ENCODE measurements at regions not wholly inside any gene's neighbourhood (a gene's known extent, or its start where the extent isn't known, plus 50 kb on each side); places are given as distances from the start of the nearest gene placed in this dataset.

DNA sequence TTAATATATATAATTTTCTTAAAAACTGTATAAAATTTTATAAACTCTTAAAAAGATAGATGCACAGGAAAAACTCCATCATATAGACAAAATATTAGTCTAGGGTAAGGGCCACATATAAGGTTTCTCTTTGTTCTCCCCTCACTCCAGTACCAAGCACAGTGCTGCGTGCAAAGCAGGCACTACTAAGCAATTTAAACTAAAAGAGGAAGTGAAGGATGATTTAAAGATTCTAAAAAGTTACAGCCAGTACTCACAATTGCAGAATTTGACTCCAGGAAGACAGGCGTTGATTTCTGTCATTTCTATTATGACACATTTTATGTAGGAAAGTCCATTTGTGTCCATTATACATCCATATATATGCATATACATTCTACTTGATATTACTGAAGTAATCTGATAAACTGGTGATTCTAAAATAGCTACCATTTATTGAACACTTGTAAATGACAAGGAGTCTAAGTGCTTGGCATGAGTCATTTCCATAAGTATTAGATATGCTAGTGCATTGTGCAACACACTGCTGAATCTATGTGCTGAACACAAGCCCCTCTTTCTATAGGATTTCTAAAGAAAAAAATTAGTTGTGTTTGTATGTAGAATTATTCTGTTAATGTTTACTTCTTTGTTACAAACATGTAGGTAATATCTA lies 785.5 kb upstream of the ARRDC4 start:
- DNase-seq: no peak
- Histone ChIP-seq H3K4me3 (no peak overlapping the region), H3K36me3 (no peaks in the 10 kb centered on the region), H3K9me3 (replicated peaks) (no peaks in the 10 kb centered on the region), H3K27me3 (ENCODE audit: low read depth) (peaks cover 23% of the 10 kb centered on the region), H3K27ac (replicated peaks) (no peak overlapping the region), H3K4me1 (no peaks in the 10 kb centered on the region)
- intact Hi-C loops (cut with micrococcal nuclease): no loop called here
- TF ChIP-seq, protein P1, sequence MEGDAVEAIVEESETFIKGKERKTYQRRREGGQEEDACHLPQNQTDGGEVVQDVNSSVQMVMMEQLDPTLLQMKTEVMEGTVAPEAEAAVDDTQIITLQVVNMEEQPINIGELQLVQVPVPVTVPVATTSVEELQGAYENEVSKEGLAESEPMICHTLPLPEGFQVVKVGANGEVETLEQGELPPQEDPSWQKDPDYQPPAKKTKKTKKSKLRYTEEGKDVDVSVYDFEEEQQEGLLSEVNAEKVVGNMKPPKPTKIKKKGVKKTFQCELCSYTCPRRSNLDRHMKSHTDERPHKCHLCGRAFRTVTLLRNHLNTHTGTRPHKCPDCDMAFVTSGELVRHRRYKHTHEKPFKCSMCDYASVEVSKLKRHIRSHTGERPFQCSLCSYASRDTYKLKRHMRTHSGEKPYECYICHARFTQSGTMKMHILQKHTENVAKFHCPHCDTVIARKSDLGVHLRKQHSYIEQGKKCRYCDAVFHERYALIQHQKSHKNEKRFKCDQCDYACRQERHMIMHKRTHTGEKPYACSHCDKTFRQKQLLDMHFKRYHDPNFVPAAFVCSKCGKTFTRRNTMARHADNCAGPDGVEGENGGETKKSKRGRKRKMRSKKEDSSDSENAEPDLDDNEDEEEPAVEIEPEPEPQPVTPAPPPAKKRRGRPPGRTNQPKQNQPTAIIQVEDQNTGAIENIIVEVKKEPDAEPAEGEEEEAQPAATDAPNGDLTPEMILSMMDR (IDR thresholded peaks at IDR 0.05; ENCODE audit: borderline replicate concordance): no peak

DNA sequence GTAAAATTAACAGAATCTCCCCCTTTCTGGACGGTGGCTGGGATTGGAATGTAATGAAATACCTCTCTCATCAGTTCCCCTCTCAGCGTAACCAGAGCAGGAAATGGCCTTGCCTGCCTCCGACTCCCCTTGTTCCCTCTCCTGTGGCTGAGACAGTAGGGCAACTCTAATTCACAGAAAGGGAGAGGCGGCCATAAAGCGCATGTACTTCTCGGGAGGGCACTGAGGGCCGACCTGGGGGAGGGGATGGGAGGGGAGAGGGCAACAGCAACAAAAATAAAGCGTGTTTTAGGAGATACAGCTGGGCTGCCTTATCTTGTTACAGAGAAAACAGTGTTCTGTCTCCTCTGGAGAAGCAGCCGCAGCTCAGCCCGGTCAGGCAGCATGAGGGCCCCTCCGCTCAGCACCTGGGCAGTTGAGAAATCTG lies 783.3 kb upstream of the ARRDC4 start:
- intact Hi-C loops (cut with micrococcal nuclease): no loop called here
- no peak for DNase-seq
- Histone ChIP-seq H3K4me3 (no peak overlapping the region), H3K9me3 (replicated peaks) (no peaks in the 10 kb centered on the region), H3K27me3 (ENCODE audit: low read depth) (peaks cover 23% of the 10 kb centered on the region), H3K27ac (replicated peaks) (no peak overlapping the region), H3K36me3 (no peaks in the 10 kb centered on the region), H3K4me1 (no peaks in the 10 kb centered on the region)
- TF ChIP-seq, protein P1 (IDR thresholded peaks at IDR 0.05; ENCODE audit: borderline replicate concordance): no peak

DNA sequence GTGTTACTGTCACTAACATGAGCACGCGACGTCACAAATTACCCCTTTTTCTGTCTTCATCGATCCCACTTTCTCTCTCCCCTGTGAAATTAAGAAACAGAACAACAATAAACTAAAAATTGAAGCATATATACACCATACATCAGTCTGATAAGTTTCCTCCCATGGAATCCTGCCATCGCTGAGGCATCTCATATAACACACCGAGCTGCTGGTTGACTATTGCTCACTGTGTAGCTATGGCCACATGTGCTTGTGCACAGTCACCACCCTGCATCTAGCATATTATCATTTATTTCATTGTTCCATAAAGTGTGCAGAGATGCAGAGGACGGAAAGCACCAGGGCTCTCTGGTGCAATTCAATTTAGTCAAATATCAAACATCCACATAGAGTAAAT lies 777.9 kb upstream of the ARRDC4 start:
- DNase-seq: no peak
- H3K27me3 ChIP-seq (ENCODE audit: low read depth): no peaks in the 10 kb centered on the region
- no peak overlapping the region for H3K27ac ChIP-seq (replicated peaks)
- no peaks in the 10 kb centered on the region for H3K36me3 ChIP-seq
- TF ChIP-seq, protein P1 (IDR thresholded peaks at IDR 0.05; ENCODE audit: borderline replicate concordance): no peak
- H3K9me3 ChIP-seq (replicated peaks): no peaks in the 10 kb centered on the region
- no peak overlapping the region for H3K4me3 ChIP-seq
- intact Hi-C loops (cut with micrococcal nuclease): no loop called here
- H3K4me1 ChIP-seq: no peaks in the 10 kb centered on the region

DNA sequence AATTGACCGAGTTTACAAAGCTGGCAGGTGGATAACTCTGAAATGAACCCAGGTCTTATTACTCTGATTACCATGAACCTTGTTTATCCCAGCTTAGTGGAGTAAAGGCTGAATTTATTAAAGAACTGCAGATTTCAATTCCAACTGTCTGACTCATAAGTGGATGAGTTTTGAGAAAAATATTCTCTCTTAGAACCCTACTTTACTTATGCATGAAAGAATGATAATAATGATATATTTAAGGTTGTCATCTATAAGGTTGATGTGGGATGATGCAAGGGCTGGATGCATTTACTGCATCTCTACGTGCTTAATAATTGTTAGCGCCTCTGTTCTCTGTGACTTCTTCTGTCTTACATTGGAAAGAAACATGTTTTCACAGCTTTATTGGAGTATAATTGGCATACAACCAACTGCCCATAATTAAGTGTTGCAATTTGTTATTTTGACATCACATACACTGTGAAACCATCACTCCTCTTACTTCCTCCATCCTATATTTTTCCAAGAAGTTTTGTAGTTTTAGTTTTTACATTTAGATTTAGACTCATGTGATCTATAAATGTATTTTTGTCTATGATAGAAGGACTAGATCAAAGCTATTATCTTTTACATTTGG lies 771.2 kb upstream of the ARRDC4 start:
- TF ChIP-seq, protein P1 (IDR thresholded peaks at IDR 0.05; ENCODE audit: borderline replicate concordance): no peak
- intact Hi-C loops (cut with micrococcal nuclease): no loop called here
- no peak overlapping the region for H3K4me3 ChIP-seq
- no peaks in the 10 kb centered on the region for H3K36me3 ChIP-seq
- no peaks in the 10 kb centered on the region for H3K27me3 ChIP-seq (ENCODE audit: low read depth)
- no peaks in the 10 kb centered on the region for H3K4me1 ChIP-seq
- peaks cover 30% of the 10 kb centered on the region for H3K9me3 ChIP-seq (replicated peaks)
- no peak overlapping the region for H3K27ac ChIP-seq (replicated peaks)
- DNase-seq: no peak

DNA sequence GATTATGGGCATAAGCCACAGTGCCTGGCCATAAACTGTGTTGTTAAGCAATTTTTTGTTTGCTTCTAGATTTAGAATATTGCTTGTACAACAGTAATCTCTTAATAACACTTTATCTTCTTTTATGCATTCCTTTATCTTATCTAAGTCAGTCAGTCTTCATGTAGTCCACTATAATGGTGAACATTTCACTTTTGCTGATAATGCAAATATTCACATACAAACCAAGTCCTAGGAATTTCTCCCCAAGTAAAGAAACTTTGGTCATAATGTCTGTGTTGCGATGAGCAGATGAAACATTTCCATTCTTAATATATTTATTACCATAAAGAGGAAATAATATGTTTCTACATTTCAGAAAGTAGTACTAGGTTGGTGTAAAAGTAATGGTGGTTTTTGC lies 765.8 kb upstream of the ARRDC4 start:
- Histone ChIP-seq H3K4me3 (no peak overlapping the region), H3K36me3 (no peaks in the 10 kb centered on the region), H3K9me3 (replicated peaks) (peaks cover 30% of the 10 kb centered on the region), H3K27ac (replicated peaks) (no peak overlapping the region), H3K4me1 (no peaks in the 10 kb centered on the region), H3K27me3 (ENCODE audit: low read depth) (no peaks in the 10 kb centered on the region)
- no peak for DNase-seq
- TF ChIP-seq, protein P1 (IDR thresholded peaks at IDR 0.05; ENCODE audit: borderline replicate concordance): no peak
- intact Hi-C loops (cut with micrococcal nuclease): no loop called here
